ENCODE measurements at regions not wholly inside any gene's neighbourhood (a gene's known extent, or its start where the extent isn't known, plus 50 kb on each side); places are given as distances from the start of the nearest gene placed in this dataset.
"Not testable (repeated sequence)": the region's sequence is repeated elsewhere in the genome, so short reads cannot be mapped to it uniquely, and the experiment has no call there.

GRCh38 chr18:52163478-52163877 is 176.5 kb upstream of the DCC start:
- Histone ChIP-seq H4K91ac (ENCODE audit: insufficient read length, low read depth, low read length) (no peak overlapping the region), H3T11ph (ENCODE audit: low read length) (no peak overlapping the region), H2BK20ac (ENCODE audit: low read depth, low read length, poor library complexity, severe bottlenecking) (no peak overlapping the region), H3K18ac (ENCODE audit: insufficient read length, low read depth, low read length) (no peak overlapping the region), H3K9ac (ENCODE audit: extremely low read depth, insufficient read length, low read length) (no peak overlapping the region), H4K20me1 (ENCODE audit: control insufficient read depth, insufficient read depth, insufficient read length) (no peaks in the 10 kb centered on the region), H3K4me1 (ENCODE audit: insufficient read depth, low read length) (no peaks in the 10 kb centered on the region), H3K56ac (ENCODE audit: insufficient read length, low read depth, low read length) (no peak overlapping the region), H3K27ac (ENCODE audit: insufficient read length, low read depth, low read length) (no peak overlapping the region), H3K4ac (ENCODE audit: low read depth, low read length) (no peak overlapping the region), H3K4me2 (ENCODE audit: insufficient read depth, insufficient read length, low read length) (no peak overlapping the region), H2AFZ (ENCODE audit: low read length) (no peak overlapping the region), H3K79me2 (ENCODE audit: insufficient read depth, low read length) (no peaks in the 10 kb centered on the region), H2AK5ac (ENCODE audit: insufficient read length, low read length) (no peak overlapping the region), H3K23ac (ENCODE audit: insufficient read length, low read depth, low read length) (no peak overlapping the region), H3K23me2 (ENCODE audit: insufficient read length, low read depth, low read length, poor library complexity, severe bottlenecking) (no peaks in the 10 kb centered on the region), H2BK15ac (ENCODE audit: low read depth, low read length) (no peak overlapping the region), H2BK12ac (ENCODE audit: insufficient read length, low read depth, low read length) (no peak overlapping the region), H3K79me1 (ENCODE audit: insufficient read depth, low read depth, low read length, poor library complexity, severe bottlenecking) (no peaks in the 10 kb centered on the region), H4K8ac (replicated peaks; ENCODE audit: insufficient read length, low read depth, low read length) (no peak overlapping the region), H2BK120ac (ENCODE audit: low read depth, low read length, poor library complexity, severe bottlenecking) (no peak overlapping the region), H3K9me3 (ENCODE audit: control insufficient read depth, low read depth, low read length) (no peaks in the 10 kb centered on the region), H3K27me3 (ENCODE audit: insufficient read depth, low read length) (no peaks in the 10 kb centered on the region), H2BK5ac (ENCODE audit: insufficient read length, low read length) (no peak overlapping the region), H4K5ac (ENCODE audit: insufficient read length, low read depth, low read length) (no peak overlapping the region), H3K14ac (ENCODE audit: insufficient read depth, low read length) (no peak overlapping the region)
- Mint-ChIP-seq H3K4me3 (no peak overlapping the region), H3K27me3 (ENCODE audit: low read depth) (no peaks in the 10 kb centered on the region), H3K36me3 (ENCODE audit: insufficient read depth in 1 of 3, low read depth in 3 of 3) (peaks cover 2 to 14% (median 4%) of the 10 kb centered on the region in 3 experiments; a peak in 6 of 7 replicates), H3K27ac (no peak overlapping the region), H3K4me1 (peaks cover 0 to 7% of the 10 kb centered on the region in 2 experiments; a peak in 1 of 4 replicates), H3K9me3 (peaks cover 18 to 22% of the 10 kb centered on the region in 2 experiments)
- no peak for DNase-seq
- no CpG with 5 or more reads among the region's 1 CpG for WGBS (ENCODE audit: extremely low coverage, insufficient read length, low lambda C conversion rate)
- no peak for TF ChIP-seq CTCF (conservative IDR thresholded peaks at IDR 0.05)

DNA sequence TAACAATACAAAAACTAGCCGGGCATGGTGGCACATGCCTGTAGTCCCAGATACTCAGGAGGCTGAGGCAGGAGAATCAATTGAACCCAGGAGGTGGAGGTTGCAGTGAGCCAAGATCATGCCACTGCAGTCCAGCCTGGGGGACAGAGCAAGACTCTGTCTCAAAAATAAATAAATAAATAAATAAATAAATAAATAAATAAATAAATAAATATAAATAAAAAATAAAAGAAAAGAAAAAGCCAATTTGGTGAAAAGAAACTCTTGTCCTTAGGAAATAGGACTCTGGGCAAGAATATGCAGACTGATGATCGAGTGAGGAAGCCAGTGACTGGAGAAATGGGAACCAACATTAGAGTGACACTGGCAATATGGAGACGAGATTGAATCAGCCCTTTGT is 171.9 kb upstream of the DCC start:
- H2BK20ac ChIP-seq (ENCODE audit: low read depth, low read length, poor library complexity, severe bottlenecking); H3K27ac ChIP-seq (ENCODE audit: insufficient read length, low read depth, low read length); H2BK120ac ChIP-seq (ENCODE audit: low read depth, low read length, poor library complexity, severe bottlenecking); H2AFZ ChIP-seq (ENCODE audit: low read length); H3K79me1 ChIP-seq (ENCODE audit: insufficient read depth, low read depth, low read length, poor library complexity, severe bottlenecking); H3K9me3 ChIP-seq (ENCODE audit: control insufficient read depth, low read depth, low read length); H4K8ac ChIP-seq (replicated peaks; ENCODE audit: insufficient read length, low read depth, low read length); H3K23ac ChIP-seq (ENCODE audit: insufficient read length, low read depth, low read length); H3K27me3 ChIP-seq (ENCODE audit: insufficient read depth, low read length); H3K18ac ChIP-seq (ENCODE audit: insufficient read length, low read depth, low read length); H3K4me2 ChIP-seq (ENCODE audit: insufficient read depth, insufficient read length, low read length); H2BK5ac ChIP-seq (ENCODE audit: insufficient read length, low read length); H3K4me1 ChIP-seq (ENCODE audit: insufficient read depth, low read length); H3K79me2 ChIP-seq (ENCODE audit: insufficient read depth, low read length); H3K4me1 Mint-ChIP-seq; H3K27ac Mint-ChIP-seq; H4K91ac ChIP-seq (ENCODE audit: insufficient read length, low read depth, low read length); H2AK5ac ChIP-seq (ENCODE audit: insufficient read length, low read length); H4K5ac ChIP-seq (ENCODE audit: insufficient read length, low read depth, low read length); H3K14ac ChIP-seq (ENCODE audit: insufficient read depth, low read length); H3T11ph ChIP-seq (ENCODE audit: low read length); H3K9ac ChIP-seq (ENCODE audit: extremely low read depth, insufficient read length, low read length); DNase-seq; H2BK12ac ChIP-seq (ENCODE audit: insufficient read length, low read depth, low read length); H3K23me2 ChIP-seq (ENCODE audit: insufficient read length, low read depth, low read length, poor library complexity, severe bottlenecking); H2BK15ac ChIP-seq (ENCODE audit: low read depth, low read length); H3K4me3 Mint-ChIP-seq; H3K27me3 Mint-ChIP-seq (ENCODE audit: low read depth); H3K4ac ChIP-seq (ENCODE audit: low read depth, low read length); H3K56ac ChIP-seq (ENCODE audit: insufficient read length, low read depth, low read length); H4K20me1 ChIP-seq (ENCODE audit: control insufficient read depth, insufficient read depth, insufficient read length): not testable (repeated sequence)
- Mint-ChIP-seq H3K36me3 (ENCODE audit: insufficient read depth in 1 of 3, low read depth in 3 of 3) (peaks cover 2 to 14% (median 4%) of the 10 kb centered on the region in 3 experiments; a peak in 6 of 7 replicates), H3K9me3 (peaks cover 14 to 18% of the 10 kb centered on the region in 2 experiments)
- WGBS (ENCODE audit: extremely low coverage, insufficient read length, low lambda C conversion rate), result no CpG with 5 or more reads among the region's 3 CpGs
